ENCODE measurements at regions not wholly inside any gene's neighbourhood (a gene's known extent, or its start where the extent isn't known, plus 50 kb on each side); places are given as distances from the start of the nearest gene placed in this dataset.

DNA sequence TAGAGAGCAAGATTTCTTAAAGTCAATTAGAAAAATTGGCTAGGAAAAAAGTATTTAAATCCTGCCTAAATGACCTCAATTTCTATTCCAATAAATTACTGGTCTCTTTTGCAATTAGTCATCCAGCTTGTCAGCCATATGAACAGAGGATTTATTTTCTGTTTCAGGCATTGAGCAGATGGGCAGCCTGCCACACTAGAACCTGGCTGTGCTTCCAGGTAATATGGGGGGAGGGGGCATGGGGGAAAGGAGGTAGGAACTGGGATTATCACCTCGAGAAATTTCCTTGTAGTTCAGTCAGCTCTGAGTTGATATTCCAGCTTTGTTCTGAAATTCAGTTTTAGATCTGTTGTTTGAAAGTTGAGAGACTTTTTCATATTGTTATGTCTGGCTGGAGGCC lies 206.3 kb upstream of the LCORL start:
- TF ChIP-seq EP300 (IDR thresholded peaks at IDR 0.05) (no peak), POLR2A (IDR thresholded peaks at IDR 0.05) (no peak)
- TF ChIP-seq, protein P1, sequence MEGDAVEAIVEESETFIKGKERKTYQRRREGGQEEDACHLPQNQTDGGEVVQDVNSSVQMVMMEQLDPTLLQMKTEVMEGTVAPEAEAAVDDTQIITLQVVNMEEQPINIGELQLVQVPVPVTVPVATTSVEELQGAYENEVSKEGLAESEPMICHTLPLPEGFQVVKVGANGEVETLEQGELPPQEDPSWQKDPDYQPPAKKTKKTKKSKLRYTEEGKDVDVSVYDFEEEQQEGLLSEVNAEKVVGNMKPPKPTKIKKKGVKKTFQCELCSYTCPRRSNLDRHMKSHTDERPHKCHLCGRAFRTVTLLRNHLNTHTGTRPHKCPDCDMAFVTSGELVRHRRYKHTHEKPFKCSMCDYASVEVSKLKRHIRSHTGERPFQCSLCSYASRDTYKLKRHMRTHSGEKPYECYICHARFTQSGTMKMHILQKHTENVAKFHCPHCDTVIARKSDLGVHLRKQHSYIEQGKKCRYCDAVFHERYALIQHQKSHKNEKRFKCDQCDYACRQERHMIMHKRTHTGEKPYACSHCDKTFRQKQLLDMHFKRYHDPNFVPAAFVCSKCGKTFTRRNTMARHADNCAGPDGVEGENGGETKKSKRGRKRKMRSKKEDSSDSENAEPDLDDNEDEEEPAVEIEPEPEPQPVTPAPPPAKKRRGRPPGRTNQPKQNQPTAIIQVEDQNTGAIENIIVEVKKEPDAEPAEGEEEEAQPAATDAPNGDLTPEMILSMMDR (IDR thresholded peaks at IDR 0.05): no peak
